HG03175 (cell line): ENCODE measurements at regions not wholly inside any gene's neighbourhood (a gene's known extent, or its start where the extent isn't known, plus 50 kb on each side); places are given as distances from the start of the nearest gene placed in this dataset.

ENCODE experiments used
- ATAC-seq: cut with Tn5 transposase; IDR thresholded peaks from one replicate; pipeline ENCODE4 v1.9.1; 2021; ENCODE audit warnings: mild to moderate bottlenecking, moderate library complexity; ENCODE audit not compliant: unreplicated experiment

DNA sequence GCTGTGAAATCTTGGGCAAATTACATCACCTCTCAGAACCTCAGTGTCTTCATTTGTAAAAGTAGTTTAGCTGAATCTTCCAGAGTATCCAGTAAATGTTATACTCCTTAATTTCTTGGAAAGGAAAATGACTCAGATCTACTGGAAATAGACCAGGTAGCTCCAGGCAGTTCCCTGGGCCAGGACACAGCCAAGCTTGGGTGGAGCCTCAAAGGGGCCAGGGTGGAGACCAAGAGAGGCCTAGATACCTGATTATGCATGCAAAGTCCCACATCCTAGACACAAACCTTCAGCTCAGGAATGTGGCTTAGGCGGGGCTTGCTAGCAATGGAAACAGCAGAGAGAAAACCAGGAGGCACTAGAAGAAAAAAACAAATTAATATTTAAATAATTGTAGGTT is 272.8 kb downstream of the MAFB start:
- no peak for ATAC-seq

DNA sequence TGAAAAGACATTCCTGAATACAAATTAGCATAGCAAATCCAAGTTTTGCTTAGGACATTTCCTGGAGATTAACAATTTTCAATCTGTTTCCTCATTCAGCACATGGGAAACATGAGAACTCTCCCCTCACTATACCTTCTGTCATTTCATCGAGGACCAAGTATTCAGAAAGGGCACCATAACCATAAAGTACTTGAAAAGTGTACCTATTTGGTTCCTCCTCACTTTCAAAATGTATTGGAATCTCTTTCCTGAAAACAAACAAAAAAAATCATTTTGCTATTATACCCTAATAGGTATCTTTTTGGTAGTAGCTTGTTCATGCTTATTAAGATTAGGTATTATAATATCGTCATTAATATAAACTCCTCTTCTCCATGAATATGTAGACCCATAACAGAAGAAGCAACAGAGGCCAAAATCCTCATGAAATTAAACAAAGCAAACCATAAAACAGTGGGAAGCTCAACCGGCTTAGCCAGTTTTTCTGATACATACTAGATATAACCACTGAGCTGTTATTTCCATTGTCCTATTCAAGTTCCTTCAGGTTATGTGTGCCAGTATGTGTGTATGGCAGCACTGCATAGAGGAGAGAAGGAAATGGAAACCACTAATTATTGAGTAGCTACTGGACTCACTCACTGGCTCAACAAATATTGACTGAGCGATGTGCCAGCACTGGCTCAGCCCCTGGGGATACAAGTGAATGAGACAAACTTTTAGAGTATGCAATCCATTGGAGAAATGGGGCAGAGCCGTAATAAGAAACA is 274.0 kb downstream of the MAFB start:
- ATAC-seq, result no peak

DNA sequence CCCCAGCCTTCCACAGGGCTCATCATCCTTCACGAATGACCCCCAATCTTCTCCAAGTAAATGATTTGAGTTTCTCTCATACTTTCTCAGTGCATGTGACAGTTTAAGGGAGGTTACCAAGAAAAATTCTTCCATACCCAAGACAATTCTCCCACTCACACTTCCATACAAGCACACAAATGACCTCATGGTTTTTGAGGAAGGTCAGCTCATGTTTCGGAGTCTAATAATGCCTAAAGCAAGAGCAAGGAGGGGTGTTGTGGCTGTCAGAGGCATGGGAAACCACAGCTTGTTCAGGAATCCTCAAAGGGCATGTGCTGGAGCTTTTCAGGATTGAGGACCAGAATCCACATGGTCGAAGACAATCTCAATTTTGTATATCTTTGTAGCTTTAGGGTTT is 279.0 kb downstream of the MAFB start:
- ATAC-seq, result no peak

DNA sequence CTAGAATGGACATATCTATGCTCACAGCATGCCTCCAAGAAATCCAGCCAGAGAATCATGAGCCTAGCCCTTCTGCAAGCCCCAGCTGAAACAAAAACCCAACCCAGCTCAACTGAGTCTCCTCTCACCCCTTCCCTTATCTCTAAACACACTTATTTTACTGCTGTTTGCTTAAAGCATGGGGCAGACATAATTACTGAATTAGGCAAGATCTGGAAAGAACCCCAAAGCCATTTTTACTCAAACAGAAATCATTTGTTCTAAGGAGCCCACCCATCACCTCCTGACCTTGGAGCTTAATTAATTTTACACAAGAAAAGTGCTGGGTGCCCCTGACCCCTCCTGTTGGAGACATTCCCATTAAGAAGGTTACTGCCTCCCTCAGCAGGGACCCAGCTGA is 291.6 kb downstream of the MAFB start:
- ATAC-seq, result no peak

DNA sequence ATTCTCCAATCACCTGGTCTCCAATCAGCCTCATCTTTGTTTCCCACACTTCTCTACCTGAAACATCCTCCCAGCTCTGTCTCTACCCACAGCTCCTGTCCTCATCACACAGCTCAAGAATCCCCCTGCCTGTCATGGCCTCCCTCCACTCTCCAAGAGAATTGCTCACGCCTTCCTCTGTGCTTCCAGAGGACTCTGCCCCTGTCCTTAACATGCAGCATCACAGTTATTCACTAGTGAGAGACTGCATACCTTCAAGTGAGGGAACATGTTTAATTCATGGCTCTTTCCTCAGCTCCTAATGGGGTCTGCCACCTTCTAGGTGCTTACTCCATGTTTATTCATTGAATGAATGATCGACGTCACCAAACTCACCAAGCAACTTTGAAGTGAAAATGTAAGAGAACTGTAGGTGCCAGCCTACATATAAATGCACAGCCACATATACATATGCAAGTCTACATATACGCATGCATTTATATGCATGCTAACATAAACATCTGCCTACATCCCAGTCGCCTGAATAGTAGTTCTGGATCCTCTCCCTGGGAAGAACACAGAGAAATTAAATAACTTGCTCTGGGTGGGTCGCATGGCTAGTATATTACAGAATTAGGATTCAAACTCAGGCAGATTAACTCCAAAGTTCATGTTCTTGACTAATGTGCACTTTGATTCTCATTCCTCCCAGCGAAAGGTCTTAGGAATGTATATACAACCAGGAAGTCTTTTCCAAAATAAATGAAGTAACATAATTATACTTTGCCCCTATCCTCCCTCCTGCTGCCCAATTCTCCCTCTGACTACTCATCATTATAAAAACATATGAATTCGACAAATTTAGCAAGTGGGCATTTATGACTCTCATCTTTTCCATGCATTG is 295.6 kb downstream of the MAFB start:
- no peak for ATAC-seq

DNA sequence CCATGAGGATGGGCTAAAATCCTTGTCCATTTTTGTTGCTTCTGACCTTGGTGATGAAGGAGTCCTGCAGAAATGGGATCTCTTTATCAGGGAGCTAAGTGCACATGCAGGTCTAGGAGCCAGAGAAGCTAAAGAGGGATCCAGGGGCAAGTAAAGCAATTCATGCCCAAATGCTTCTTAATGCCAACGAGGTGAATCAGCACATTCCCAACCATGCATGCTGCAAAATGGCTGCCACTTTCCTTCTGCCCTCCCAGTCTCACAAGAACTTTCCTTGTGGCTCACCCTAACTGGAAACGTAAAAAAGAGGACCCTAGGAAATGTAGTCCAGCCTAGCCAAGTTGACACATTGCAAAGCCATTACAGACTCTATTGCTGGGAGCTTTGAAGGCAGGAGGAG is 298.4 kb downstream of the MAFB start:
- no peak for ATAC-seq

DNA sequence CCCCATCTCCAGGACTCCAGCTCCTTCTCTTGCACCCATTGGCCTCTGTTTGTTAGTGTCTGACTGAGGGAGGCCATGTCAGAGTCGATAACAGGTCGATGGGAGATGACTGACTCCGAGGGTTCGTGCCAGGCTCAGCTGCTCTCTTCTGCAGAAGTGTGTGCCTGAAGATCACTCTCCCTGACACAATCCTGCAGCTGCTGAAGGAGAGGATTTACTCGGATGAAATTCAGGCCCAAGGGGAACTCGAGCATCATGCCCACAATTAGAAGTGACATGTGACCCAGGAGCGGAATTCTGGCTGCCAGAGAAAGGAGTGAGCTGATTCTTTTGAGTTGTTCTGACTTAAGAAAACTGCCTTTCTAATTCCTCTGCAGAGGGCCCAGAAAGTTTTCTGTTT is 318.2 kb downstream of the MAFB start:
- no peak for ATAC-seq

DNA sequence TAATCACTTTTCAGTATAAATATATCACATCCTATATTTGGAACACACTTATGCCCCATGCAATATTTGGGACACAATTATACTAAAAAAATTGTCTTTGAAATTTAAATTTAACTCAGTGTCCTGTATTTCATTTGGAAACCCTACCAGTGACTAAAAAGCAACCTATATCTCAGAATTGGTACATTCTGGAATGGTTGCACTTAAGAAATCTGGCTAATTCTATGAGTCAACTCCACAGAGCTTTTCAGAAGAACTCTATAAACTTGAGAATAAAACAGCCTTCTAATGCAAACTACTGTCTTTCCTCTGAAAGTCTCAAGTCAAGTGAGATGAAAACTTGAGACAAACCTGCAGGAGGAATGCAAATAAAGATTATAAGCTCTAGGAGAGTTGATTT is 320.2 kb downstream of the MAFB start:
- no peak for ATAC-seq

DNA sequence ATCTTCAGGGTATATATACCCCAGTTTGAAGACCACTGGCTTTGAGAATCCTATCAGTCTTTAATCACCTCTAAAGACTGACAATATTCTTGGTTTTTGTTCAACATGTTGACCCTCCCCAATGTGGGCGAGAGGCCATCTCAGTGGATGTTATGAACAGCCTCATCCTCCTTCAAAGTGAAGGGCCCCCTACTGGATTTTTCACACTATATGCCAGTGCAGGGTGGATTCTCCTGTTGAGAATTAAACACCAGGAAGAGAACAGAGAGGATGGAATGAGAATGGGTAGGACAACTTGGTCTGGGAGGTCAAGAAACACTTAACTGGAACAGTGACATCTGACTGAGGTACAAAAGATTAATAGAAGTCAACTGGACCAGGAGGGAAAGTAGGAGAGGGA is 327.1 kb downstream of the MAFB start:
- no peak for ATAC-seq

DNA sequence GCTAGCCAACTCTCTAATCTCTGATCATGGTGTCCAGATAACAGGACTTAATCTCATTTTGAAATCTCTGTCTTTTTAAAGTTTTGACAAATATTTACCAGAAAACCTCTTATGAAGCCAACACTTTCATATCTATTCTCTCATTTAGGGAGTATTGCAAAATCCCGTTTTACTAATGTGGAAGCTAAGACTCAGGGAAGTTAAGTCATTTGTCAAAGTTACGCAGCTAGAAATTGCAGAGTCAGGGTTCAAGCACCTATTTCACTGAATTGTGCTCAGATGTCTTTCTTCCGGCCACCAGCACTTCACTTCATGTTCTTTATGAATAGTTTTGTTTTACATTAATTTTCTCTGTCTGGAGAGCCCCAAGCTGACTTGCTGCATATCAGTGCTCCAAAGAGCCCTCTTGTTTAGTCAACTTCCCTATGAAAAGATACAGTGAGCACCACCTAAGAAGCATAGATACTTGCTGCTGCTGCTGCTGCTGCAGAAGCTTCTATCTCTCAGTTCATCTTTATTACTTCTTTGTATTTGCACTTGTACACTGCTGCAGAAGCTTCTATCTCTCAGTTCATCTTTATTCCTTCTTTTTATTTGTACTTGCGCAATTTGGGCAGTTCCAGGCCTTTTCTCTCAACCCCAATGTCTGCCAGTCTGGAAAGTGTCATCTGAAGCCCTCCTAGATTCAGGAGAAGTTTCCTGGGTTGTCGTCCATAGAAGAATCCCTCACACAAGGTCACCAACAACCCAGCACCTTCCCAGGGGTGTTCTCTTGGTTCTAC is 329.7 kb downstream of the MAFB start:
- ATAC-seq, result no peak

DNA sequence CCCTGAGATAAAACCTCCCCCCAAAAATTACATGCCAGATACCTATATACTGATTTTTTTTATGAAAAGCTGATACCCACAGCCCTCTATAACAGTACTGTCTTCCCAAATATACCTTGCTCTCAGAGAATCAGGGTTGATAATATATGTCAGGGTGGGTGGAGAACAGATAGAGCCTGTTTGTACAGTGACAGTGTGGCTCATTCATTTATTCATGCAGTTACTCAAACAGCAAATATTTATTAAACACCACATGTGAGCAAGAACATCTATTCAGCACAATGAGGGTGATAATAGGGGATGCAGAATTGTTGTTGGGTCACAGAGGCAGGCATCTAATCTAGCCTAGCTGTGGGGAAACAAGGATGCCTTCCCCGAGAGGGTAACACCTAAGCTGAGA is 334.2 kb downstream of the MAFB start:
- no peak for ATAC-seq

DNA sequence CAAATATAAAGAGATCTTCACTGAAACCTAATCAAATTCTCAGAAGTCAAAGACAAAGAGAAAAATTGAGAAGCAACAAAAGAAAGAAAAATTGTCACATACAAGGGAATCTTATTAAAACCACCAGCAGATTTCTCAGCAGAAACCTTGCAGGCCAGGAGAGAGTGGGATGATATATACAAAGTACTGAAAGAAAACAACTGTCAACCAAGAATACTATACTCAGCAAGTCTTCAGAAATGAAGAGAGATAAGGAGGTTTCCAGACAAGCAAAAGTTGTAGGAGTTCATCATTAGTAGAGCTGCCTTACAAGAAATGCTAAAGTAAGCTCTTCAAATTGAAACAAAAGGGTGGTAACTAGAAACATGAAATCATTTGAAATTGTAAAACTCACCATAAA is 345.6 kb downstream of the MAFB start:
- ATAC-seq, result no peak

DNA sequence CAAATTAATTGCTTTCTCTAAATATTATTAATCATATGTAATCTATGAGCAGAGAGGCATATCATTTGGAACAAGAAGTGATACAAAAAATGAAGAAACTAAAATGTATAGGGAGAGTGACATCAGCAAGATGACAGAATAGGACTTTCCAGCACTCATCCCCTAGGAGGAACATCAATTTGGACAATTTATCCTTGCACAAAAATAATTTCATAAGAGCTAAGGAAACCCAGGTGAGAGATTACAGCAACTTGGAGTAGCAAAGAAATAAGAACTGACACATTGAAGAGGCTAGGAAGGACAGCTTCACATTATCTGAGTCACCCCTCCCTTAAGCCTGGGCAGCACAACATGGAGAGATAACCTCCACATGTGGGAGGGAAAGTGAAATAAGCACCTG is 347.5 kb downstream of the MAFB start:
- no peak for ATAC-seq

DNA sequence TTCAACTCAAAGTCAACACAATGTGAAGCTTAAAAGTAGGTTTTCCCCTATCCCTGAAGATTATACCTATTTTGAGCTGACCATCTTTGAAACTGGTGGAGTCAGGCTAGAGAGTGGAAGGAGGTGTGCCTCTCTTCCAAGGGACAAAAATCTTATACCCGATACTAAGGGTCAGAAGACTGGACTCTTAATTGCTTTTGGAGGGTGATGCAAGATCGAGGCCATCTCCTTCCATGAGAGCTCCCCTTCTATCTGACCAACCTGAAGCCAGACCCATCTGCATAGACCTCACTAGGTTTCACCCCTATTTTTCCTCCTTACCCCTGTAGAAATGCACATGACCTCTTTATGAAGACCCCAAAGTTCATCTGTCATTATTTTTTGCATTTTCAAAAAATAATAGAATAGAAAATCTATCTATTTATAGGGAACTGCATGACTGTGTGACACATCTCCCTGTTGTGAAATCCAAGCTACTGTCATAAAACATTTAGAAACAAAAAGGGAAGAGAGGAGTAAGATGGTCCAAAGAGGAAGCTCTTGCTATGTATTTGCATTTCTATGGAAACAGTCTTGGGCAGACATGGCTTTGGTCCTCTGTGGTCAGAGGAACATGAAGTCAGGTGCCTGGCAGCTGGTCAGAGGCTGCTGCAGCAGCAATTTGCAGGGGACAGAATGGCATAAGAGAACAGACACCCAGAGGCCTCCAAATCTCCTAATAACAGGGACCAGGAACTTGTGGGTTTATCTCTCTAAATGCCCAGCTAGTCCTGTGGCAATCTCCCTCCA is 349.2 kb downstream of the MAFB start:
- no peak for ATAC-seq

DNA sequence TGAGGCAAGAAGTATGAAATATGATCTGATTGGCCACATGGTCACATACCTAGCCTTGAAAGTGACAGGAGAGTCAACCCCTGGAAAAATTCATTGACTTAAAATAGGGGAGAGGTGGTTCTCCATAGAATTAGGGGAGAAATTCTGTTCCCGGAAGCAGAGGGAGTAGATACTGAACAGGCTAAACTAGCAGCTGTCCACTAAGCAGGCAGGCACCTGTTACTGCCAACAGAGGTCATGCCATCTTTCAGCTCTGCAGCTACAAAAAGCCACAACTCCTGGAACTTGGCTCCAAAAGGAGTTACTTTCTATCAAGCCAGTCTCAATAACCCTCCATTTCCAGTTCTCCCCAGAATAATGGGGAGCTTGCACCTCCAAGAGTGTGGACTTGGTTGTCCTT is 352.5 kb downstream of the MAFB start:
- ATAC-seq, result no peak

DNA sequence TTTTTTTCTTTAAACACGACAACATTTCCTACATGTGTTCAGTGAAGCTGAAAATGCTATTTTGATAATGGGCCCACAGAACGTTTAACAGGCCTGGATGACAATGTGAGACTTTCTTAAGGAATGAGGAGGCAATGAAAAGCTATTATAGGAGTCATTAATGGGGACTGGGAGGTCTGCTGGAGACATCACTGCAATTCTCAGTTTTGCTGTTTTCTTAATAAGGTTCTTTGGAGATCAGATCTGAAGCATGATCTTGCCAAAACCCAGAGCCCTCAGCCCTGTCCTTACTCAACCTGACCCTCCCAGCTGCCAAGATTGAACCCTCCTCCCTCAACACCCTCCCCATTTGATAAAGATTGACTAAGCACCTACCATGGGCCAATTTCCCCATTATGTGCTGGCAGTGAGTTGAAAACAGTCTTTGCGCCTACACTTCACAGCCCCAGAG is 353.1 kb downstream of the MAFB start:
- no peak for ATAC-seq

DNA sequence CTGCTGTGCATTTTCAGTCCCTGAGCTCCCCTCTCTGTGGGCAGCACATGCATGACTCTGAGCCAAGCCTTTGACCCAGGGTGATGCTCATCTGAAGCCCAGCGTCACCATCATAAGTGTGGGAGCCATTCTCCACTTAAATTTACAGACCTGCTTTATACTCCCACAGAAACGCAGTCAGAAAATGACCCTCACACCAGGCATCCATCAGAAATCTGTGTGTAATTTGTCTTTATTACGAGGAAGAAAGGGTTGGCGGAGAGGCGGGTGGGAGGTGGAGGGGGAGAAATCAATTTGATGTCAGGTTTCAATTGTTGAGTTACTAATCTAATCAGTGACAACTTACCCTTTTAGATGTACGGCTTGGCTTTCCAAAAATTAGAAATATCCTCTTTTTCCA is 353.6 kb downstream of the MAFB start:
- ATAC-seq, result no peak

DNA sequence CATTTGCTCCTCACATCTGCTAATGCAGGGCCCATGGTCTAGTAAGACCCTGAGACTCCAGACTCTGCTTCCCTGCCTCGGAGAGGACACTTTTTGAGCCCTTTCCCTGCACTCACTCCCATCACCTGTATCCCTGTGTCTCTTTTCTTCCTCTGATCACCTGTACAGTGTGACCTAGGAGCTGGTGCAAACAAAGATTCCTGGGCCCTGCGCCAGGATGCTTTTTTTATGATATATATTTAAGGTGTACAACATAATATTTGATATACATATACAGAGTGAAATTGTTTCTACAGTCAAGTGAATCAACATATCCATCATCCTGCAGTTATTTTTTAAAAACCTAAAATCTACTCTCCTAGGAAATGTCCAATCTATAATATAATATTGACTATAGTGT is 355.4 kb downstream of the MAFB start:
- ATAC-seq, result no peak

DNA sequence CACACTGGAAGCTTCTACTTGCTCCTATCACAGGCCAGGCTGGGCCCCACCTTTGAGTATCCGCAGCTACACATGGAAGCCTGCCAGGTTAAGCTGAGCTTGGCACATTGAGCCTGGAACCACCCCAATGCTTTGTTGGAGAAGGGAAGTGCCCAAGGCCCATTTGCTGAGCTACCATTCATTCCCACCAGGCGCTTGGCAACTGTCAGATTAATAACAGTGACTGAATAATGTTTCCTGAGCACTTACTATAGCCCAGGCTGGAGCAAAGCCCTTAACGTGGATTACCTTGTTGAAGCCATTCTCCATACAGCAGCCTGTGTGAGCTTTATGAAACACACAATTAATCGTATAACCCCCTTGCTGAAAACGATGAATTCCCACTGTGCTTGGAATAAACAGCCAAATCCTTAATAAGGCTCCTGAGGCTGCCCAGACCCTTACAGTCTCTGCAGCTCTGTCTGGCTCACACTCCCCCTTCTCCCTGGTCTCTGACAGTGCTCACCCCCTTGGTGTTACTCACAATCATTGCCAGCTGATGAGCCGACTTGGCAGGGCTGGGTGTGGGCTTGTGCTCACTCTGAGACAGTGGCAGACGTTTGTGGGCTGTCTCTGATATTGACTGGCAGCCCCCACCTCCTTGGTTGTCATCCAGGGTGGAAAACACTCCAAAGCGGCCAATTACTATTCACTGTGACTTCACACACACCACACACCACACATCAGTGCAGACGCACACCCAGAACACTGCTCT is 357.1 kb downstream of the MAFB start:
- ATAC-seq, result no peak

DNA sequence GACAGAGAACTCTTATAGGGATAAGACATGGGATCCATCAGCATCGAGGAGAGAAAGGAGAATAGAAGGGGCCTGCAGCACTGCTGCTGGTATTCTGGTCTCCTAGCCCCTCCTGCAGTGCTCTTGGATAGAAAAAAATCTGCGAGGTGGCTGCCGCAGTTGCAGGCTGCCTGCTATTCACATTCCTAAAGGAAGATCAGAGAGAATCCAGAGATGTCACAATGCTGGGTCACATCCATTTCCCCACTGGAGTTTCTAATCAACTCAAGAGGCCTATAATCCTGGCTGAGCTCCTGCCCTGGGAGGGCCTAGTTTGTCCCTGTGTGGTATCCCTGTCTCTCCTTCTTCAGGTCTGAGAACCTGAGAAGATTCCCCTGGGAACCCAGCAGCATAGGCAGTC is 357.8 kb downstream of the MAFB start:
- no peak for ATAC-seq
